ENCODE measurements at regions not wholly inside any gene's neighbourhood (a gene's known extent, or its start where the extent isn't known, plus 50 kb on each side); places are given as distances from the start of the nearest gene placed in this dataset.

- DNase-seq (ENCODE audit: low read depth in 2 of 2) = no peak
Observed at GRCh38 chr16:72410492-72410891, 238.5 kb upstream of the PMFBP1 start.

GRCh38 chr16:72409423-72409822 is 237.5 kb upstream of the PMFBP1 start:
- DNase-seq (ENCODE audit: low read depth in 2 of 2) = no peak

GRCh38 chr16:72406390-72406789 is 234.4 kb upstream of the PMFBP1 start:
- no peak for DNase-seq (ENCODE audit: low read depth in 2 of 2)

- no peak for DNase-seq (ENCODE audit: low read depth in 2 of 2)
Observed at GRCh38 chr16:72404299-72404698, 232.3 kb upstream of the PMFBP1 start.

GRCh38 chr16:72401084-72401361 is 229.1 kb upstream of the PMFBP1 start:
- no peak for DNase-seq (ENCODE audit: low read depth in 2 of 2)

GRCh38 chr16:72400257-72401083 is 228.5 kb upstream of the PMFBP1 start:
- DNase-seq (ENCODE audit: low read depth in 2 of 2) = no peak

- DNase-seq (ENCODE audit: low read depth in 2 of 2) = no peak
Observed at GRCh38 chr16:72399811-72400210, 227.9 kb upstream of the PMFBP1 start.

GRCh38 chr16:72397876-72398275 is 225.9 kb upstream of the PMFBP1 start:
- DNase-seq (ENCODE audit: low read depth in 2 of 2) = no peak

GRCh38 chr16:72394526-72394925 is 222.6 kb upstream of the PMFBP1 start:
- no peak for DNase-seq (ENCODE audit: low read depth in 2 of 2)

- no peak for DNase-seq (ENCODE audit: low read depth in 2 of 2)
Observed at GRCh38 chr16:72389791-72390190, 217.8 kb upstream of the PMFBP1 start.

GRCh38 chr16:72388007-72388406 is 216.1 kb upstream of the PMFBP1 start:
- no peak for DNase-seq (ENCODE audit: low read depth in 2 of 2)

- DNase-seq (ENCODE audit: low read depth in 2 of 2) = no peak
Observed at GRCh38 chr16:72384651-72385050, 212.7 kb upstream of the PMFBP1 start.

GRCh38 chr16:72380283-72380682 is 208.3 kb upstream of the PMFBP1 start:
- DNase-seq (ENCODE audit: low read depth in 2 of 2) = no peak

- DNase-seq (ENCODE audit: low read depth in 2 of 2) = no peak
Observed at GRCh38 chr16:72373201-72373600, 201.2 kb upstream of the PMFBP1 start.

GRCh38 chr16:72372087-72373045 is 200.4 kb upstream of the PMFBP1 start:
- no peak for DNase-seq (ENCODE audit: low read depth in 2 of 2)

GRCh38 chr16:72371307-72372086 is 199.5 kb upstream of the PMFBP1 start:
- no peak for DNase-seq (ENCODE audit: low read depth in 2 of 2)

GRCh38 chr16:72369274-72369673 is 197.3 kb upstream of the PMFBP1 start:
- DNase-seq (ENCODE audit: low read depth in 2 of 2) = no peak

- DNase-seq (ENCODE audit: low read depth in 2 of 2) = no peak
Observed at GRCh38 chr16:72367851-72368250, 195.9 kb upstream of the PMFBP1 start.

- no peak for DNase-seq (ENCODE audit: low read depth in 2 of 2)
Observed at GRCh38 chr16:72362973-72363372, 191.0 kb upstream of the PMFBP1 start.

GRCh38 chr16:72362476-72362875 is 190.5 kb upstream of the PMFBP1 start:
- no peak for DNase-seq (ENCODE audit: low read depth in 2 of 2)

GRCh38 chr16:72357910-72358309 is 186.0 kb upstream of the PMFBP1 start:
- no peak for DNase-seq (ENCODE audit: low read depth in 2 of 2)

GRCh38 chr16:72355561-72355960 is 183.6 kb upstream of the PMFBP1 start:
- no peak for DNase-seq (ENCODE audit: low read depth in 2 of 2)

Measured in stimulated activated CD4-positive, alpha-beta T cell treated with anti-CD3 and anti-CD28 coated beads, Interleukin-1b, Interleukin-23, amount 100 ng/mL, for 1 hour (primary cell).